SH-SY5Y (cell line): ENCODE measurements at regions not wholly inside any gene's neighbourhood (a gene's known extent, or its start where the extent isn't known, plus 50 kb on each side); places are given as distances from the start of the nearest gene placed in this dataset.

Experiments
- GATA2 ChIP-seq: IDR thresholded peaks from 2 replicates; pipeline ENCODE4 v1.6.1; 2011; ENCODE audit warnings: mild to moderate bottlenecking, low read depth, low read length
- GATA3 ChIP-seq: IDR thresholded peaks from 2 replicates; pipeline ENCODE4 v1.6.1; 2011; ENCODE audit warnings: low read depth, mild to moderate bottlenecking, low read length, moderate library complexity

GRCh38 chr11:93067881-93068390, 98.5 kb downstream of the MTNR1B start:
- TF ChIP-seq GATA2 = no peak
- TF ChIP-seq GATA3 = no peak

- no peak for TF ChIP-seq GATA3
- no peak for TF ChIP-seq GATA2
These were observed 102.9 kb downstream of the MTNR1B start for GRCh38 chr11:93072229-93072914.

- TF ChIP-seq GATA3 (no peak), GATA2 (no peak)
These were observed 103.6 kb downstream of the MTNR1B start for GRCh38 chr11:93073026-93073425.

GRCh38 chr11:93073508-93074280, 104.2 kb downstream of the MTNR1B start:
- TF ChIP-seq GATA2 = no peak
- no peak for TF ChIP-seq GATA3

GRCh38 chr11:93074352-93074751, 104.9 kb downstream of the MTNR1B start:
- TF ChIP-seq GATA2 (no peak), GATA3 (no peak)

- TF ChIP-seq GATA3 (no peak), GATA2 (no peak)
These were observed 106.3 kb downstream of the MTNR1B start for GRCh38 chr11:93075782-93076181.

- TF ChIP-seq GATA3 = no peak
- no peak for TF ChIP-seq GATA2
These were observed 110.8 kb downstream of the MTNR1B start for GRCh38 chr11:93080146-93080759.

- TF ChIP-seq GATA2 (no peak), GATA3 (no peak)
These were observed 112.2 kb downstream of the MTNR1B start for GRCh38 chr11:93081694-93082093.

GRCh38 chr11:93082900-93083299, 113.4 kb downstream of the MTNR1B start:
- TF ChIP-seq GATA2 = no peak
- no peak for TF ChIP-seq GATA3

- TF ChIP-seq GATA3 (no peak), GATA2 (no peak)
These were observed 112.9 kb downstream of the SLC36A4 start for GRCh38 chr11:93084727-93085505.

- no peak for TF ChIP-seq GATA3
- TF ChIP-seq GATA2 = no peak
These were observed 108.2 kb downstream of the SLC36A4 start for GRCh38 chr11:93089474-93090102.
